ENCODE measurements at regions not wholly inside any gene's neighbourhood (a gene's known extent, or its start where the extent isn't known, plus 50 kb on each side); places are given as distances from the start of the nearest gene placed in this dataset.

DNA sequence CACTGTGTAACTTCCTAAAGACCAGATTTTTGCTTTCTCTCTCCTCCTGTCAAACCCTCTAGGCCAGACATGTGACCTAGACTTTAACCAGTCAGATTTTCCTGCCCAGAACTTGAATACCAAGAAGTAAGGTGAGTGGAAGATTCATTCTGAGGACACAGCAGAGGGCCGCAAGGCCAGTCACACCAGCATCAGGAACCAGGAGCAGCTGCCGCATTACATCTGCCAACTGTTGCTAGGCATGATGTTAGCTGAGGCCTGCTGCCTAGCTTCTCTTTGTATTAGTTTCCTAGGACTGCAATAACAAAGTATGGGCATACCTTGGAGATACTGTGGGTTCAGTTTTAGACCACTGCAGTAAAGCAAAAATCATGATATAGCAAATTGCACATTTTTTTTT, 101.9 kb upstream of the BMP4 start:
- CTCF ChIA-PET: no interaction called here
- TF ChIP-seq, protein P1, sequence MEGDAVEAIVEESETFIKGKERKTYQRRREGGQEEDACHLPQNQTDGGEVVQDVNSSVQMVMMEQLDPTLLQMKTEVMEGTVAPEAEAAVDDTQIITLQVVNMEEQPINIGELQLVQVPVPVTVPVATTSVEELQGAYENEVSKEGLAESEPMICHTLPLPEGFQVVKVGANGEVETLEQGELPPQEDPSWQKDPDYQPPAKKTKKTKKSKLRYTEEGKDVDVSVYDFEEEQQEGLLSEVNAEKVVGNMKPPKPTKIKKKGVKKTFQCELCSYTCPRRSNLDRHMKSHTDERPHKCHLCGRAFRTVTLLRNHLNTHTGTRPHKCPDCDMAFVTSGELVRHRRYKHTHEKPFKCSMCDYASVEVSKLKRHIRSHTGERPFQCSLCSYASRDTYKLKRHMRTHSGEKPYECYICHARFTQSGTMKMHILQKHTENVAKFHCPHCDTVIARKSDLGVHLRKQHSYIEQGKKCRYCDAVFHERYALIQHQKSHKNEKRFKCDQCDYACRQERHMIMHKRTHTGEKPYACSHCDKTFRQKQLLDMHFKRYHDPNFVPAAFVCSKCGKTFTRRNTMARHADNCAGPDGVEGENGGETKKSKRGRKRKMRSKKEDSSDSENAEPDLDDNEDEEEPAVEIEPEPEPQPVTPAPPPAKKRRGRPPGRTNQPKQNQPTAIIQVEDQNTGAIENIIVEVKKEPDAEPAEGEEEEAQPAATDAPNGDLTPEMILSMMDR (IDR thresholded peaks at IDR 0.05): no peak
- Mint-ChIP-seq H3K27me3 (no peaks in the 10 kb centered on the region), H3K9me3 (no peaks in the 10 kb centered on the region), H3K27ac (no peak overlapping the region), H3K36me3 (ENCODE audit: low read depth) (no peaks in the 10 kb centered on the region), H3K4me1 (no peaks in the 10 kb centered on the region), H3K4me3 (no peak overlapping the region)
- intact Hi-C loops (cut with micrococcal nuclease): no loop called here
- ATAC-seq (ENCODE audit: low read depth) (no peak), DNase-seq (no peak)
- POLR2A ChIA-PET: no interaction called here

DNA sequence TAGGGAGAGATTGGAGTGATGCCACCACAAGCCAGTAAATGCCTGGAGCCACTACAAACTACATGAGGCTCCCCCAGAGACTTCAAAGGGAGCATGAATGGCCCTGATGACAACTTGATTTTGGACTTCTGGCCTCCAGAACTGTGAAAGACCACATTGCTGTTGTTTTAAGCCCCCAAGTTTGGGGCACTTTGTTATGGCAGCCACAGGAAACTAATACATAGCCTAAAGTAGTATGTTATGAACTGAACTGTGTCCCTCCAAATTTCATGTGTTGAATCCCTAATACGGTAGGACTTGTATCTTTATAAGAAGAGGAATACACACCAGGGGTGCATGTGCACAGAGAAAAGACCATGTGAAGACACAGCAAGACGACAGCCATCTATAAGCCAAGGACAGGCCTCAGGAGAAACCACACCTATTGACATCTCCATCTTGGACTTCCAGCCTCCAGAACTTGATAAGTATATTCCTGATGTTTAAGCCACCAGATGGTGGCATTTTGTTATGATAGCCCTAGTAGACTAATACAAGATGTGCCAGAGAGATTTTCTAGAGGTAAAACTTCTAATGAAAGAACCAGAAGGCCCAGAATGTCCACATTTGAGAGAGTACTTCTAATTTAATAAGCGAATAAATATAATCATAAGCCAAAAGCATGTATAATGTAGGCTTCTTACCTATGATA, 127.1 kb upstream of the BMP4 start:
- Mint-ChIP-seq H3K27me3 (no peaks in the 10 kb centered on the region), H3K4me1 (no peaks in the 10 kb centered on the region), H3K27ac (no peak overlapping the region), H3K9me3 (no peaks in the 10 kb centered on the region), H3K4me3 (no peak overlapping the region), H3K36me3 (ENCODE audit: low read depth) (no peaks in the 10 kb centered on the region)
- CTCF ChIA-PET: no interaction called here
- ATAC-seq (ENCODE audit: low read depth) (no peak), DNase-seq (no peak)
- POLR2A ChIA-PET: no interaction called here
- TF ChIP-seq, protein P1 (IDR thresholded peaks at IDR 0.05): no peak
- intact Hi-C loops (cut with micrococcal nuclease): no loop called here

DNA sequence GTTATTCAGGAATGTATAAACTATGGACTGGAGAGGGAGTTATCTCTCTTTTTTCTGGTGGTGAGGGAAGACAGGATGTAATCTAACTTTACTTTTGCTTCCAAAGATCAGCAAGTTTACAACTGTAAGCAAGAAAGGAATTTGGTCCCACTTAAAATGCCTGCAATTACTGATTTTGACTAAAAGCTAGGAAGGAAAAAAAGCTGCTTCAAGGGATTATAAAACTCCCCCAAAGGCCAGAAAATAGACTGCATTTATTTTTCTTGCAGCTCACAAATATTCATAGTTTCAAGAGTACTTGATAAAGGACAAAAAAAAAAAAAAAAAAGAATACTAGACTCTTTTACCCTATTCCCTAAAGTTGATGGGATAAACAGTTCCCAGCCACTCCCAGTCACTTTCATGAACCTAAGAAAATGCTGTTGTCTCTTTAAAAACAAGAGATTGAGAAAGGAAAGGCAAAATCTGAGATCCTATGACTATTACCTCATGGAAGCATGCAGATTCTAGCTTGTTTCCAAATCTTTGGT, 128.7 kb upstream of the BMP4 start:
- CTCF ChIA-PET: no interaction called here
- no peak for ATAC-seq (ENCODE audit: low read depth)
- intact Hi-C loops (cut with micrococcal nuclease): no loop called here
- TF ChIP-seq, protein P1 (IDR thresholded peaks at IDR 0.05): no peak
- POLR2A ChIA-PET: no interaction called here
- no peaks in the 10 kb centered on the region for H3K27me3 Mint-ChIP-seq
- H3K9me3 Mint-ChIP-seq: no peaks in the 10 kb centered on the region
- no peak overlapping the region for H3K27ac Mint-ChIP-seq
- H3K36me3 Mint-ChIP-seq (ENCODE audit: low read depth): no peaks in the 10 kb centered on the region
- no peak for DNase-seq
- no peaks in the 10 kb centered on the region for H3K4me1 Mint-ChIP-seq
- H3K4me3 Mint-ChIP-seq: no peak overlapping the region

DNA sequence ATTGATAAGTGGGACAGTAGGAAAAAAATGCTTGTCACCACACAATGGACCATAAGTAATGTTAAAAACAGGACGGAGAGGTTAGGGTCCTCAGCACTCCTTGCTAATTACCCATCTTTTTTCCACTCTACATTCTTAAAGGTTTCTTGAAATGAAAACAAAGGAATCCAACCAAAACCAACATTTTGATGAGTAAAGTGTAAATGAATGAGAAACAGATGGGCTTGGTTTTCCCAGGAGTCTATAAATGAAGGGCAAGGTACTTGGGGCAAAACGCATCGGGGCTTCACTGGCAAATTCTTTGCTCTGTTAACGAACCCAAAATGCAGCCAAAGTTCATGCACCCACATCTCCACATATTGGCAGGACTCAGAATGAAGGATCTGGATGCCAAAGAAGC, 129.2 kb upstream of the BMP4 start:
- H3K4me3 Mint-ChIP-seq: no peak overlapping the region
- no peaks in the 10 kb centered on the region for H3K36me3 Mint-ChIP-seq (ENCODE audit: low read depth)
- TF ChIP-seq, protein P1 (IDR thresholded peaks at IDR 0.05): no peak
- intact Hi-C loops (cut with micrococcal nuclease): no loop called here
- no peaks in the 10 kb centered on the region for H3K4me1 Mint-ChIP-seq
- CTCF ChIA-PET: no interaction called here
- POLR2A ChIA-PET: no interaction called here
- no peak overlapping the region for H3K27ac Mint-ChIP-seq
- no peaks in the 10 kb centered on the region for H3K9me3 Mint-ChIP-seq
- ATAC-seq (ENCODE audit: low read depth) (no peak), DNase-seq (no peak)
- H3K27me3 Mint-ChIP-seq: no peaks in the 10 kb centered on the region

DNA sequence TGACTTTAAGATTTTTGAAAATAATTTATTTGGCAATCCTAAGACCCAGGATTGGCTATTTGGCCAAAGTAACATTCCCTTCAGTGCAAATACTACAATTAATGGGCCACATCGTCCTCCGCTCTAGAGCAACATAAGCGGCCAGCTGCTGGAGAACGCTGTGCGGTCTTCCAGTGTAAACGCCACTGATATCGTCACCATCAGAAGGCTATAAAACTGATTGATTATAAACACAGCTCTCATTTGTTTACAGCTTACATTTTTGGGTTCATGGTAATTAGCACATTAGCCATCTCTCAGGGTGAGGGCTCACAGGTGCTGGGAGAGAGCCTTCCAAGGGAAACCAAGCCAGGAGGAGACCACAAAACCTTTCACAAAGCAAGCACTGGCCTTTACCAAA, 130.1 kb upstream of the BMP4 start:
- Mint-ChIP-seq H3K9me3 (no peaks in the 10 kb centered on the region), H3K4me1 (no peaks in the 10 kb centered on the region), H3K27me3 (no peaks in the 10 kb centered on the region), H3K27ac (no peak overlapping the region), H3K36me3 (ENCODE audit: low read depth) (no peaks in the 10 kb centered on the region), H3K4me3 (no peak overlapping the region)
- ATAC-seq (ENCODE audit: low read depth) (no peak), DNase-seq (no peak)
- POLR2A ChIA-PET: no interaction called here
- TF ChIP-seq, protein P1 (IDR thresholded peaks at IDR 0.05): no peak
- CTCF ChIA-PET: no interaction called here
- intact Hi-C loops (cut with micrococcal nuclease): no loop called here
